H9 (cell line): ENCODE measurements at regions not wholly inside any gene's neighbourhood (a gene's known extent, or its start where the extent isn't known, plus 50 kb on each side); places are given as distances from the start of the nearest gene placed in this dataset.

Experiments
- DNase-seq: peaks from one replicate; pipeline ENCODE4 v3.0.0-alpha.2; 2017
- H2AFZ ChIP-seq: one replicate; pipeline ENCODE4 v1.6.1; 2013; ENCODE audit warnings: mild to moderate bottlenecking, low read length, control low read depth, moderate library complexity
- H2AK5ac ChIP-seq: 2 replicates; pipeline ENCODE4 v1.6.1; 2013; ENCODE audit warnings: low read length, control low read depth, mixed read lengths; ENCODE audit not compliant: insufficient read length
- H2BK120ac ChIP-seq: one replicate; pipeline ENCODE4 v1.6.1; 2013; ENCODE audit warnings: low read depth, mild to moderate bottlenecking, low read length, control low read depth, inconsistent platforms; ENCODE audit not compliant: poor library complexity, severe bottlenecking
- H2BK12ac ChIP-seq: 2 replicates; pipeline ENCODE4 v1.6.1; 2013; ENCODE audit warnings: low read length, control low read depth, mixed read lengths, low read depth; ENCODE audit not compliant: insufficient read length
- H2BK15ac ChIP-seq: 2 replicates; pipeline ENCODE4 v1.6.1; 2013; ENCODE audit warnings: low read depth, low read length, control low read depth
- H2BK20ac ChIP-seq: one replicate; pipeline ENCODE4 v1.6.1; 2013; ENCODE audit warnings: low read depth, mild to moderate bottlenecking, low read length, control low read depth, inconsistent platforms; ENCODE audit not compliant: poor library complexity, severe bottlenecking
- H2BK5ac ChIP-seq: 2 replicates; pipeline ENCODE4 v1.6.1; 2013; ENCODE audit warnings: low read length, control low read depth, mixed read lengths; ENCODE audit not compliant: insufficient read length
- H3K14ac ChIP-seq: 2 replicates; pipeline ENCODE4 v1.6.1; 2013; ENCODE audit warnings: low read length, control low read depth; ENCODE audit not compliant: insufficient read depth
- H3K18ac ChIP-seq: 2 replicates; pipeline ENCODE4 v1.6.1; 2013; ENCODE audit warnings: low read depth, mild to moderate bottlenecking, mixed read lengths, low read length, control low read depth; ENCODE audit not compliant: insufficient read length
- H3K23ac ChIP-seq: 2 replicates; pipeline ENCODE4 v1.6.1; 2013; ENCODE audit warnings: low read length, control low read depth, mixed read lengths, low read depth; ENCODE audit not compliant: insufficient read length
- H3K23me2 ChIP-seq: 2 replicates; pipeline ENCODE4 v1.6.1; 2013; ENCODE audit warnings: low read depth, mild to moderate bottlenecking, mixed read lengths, low read length, control low read depth; ENCODE audit not compliant: insufficient read length, poor library complexity, severe bottlenecking
- H3K27ac ChIP-seq: 2 replicates; pipeline ENCODE4 v1.5.1; 2013; ENCODE audit warnings: low read length, control low read depth, mixed read lengths, low read depth; ENCODE audit not compliant: insufficient read length
- H3K27me3 ChIP-seq: 2 replicates; pipeline ENCODE4 v1.6.1; 2013; ENCODE audit warnings: low read length, control low read depth, inconsistent platforms; ENCODE audit not compliant: insufficient read depth
- H3K4ac ChIP-seq: 2 replicates; pipeline ENCODE4 v1.6.1; 2013; ENCODE audit warnings: low read depth, mild to moderate bottlenecking, control low read depth, inconsistent platforms, low read length, moderate library complexity
- H3K4me1 ChIP-seq: 2 replicates; pipeline ENCODE4 v1.6.1; 2013; ENCODE audit warnings: low read length, control low read depth, inconsistent platforms; ENCODE audit not compliant: insufficient read depth
- H3K4me2 ChIP-seq: 2 replicates; pipeline ENCODE4 v1.6.1; 2013; ENCODE audit warnings: low read length, control low read depth, mixed read lengths; ENCODE audit not compliant: insufficient read length, insufficient read depth
- H3K56ac ChIP-seq: 2 replicates; pipeline ENCODE4 v1.6.1; 2013; ENCODE audit warnings: low read depth, mild to moderate bottlenecking, mixed read lengths, low read length, control low read depth; ENCODE audit not compliant: insufficient read length
- H3K79me1 ChIP-seq: 2 replicates; pipeline ENCODE4 v1.6.1; 2013; ENCODE audit warnings: low read depth, mild to moderate bottlenecking, moderate library complexity, low read length, control low read depth, inconsistent platforms; ENCODE audit not compliant: insufficient read depth, poor library complexity, severe bottlenecking
- H3K79me2 ChIP-seq: 2 replicates; pipeline ENCODE4 v1.6.1; 2013; ENCODE audit warnings: low read length, control low read depth, inconsistent platforms; ENCODE audit not compliant: insufficient read depth
- H3K9ac ChIP-seq: 2 replicates; pipeline ENCODE4 v1.6.1; 2013; ENCODE audit warnings: low read length, control low read depth, mixed read lengths; ENCODE audit not compliant: insufficient read length; ENCODE audit errors: extremely low read depth
- H3K9me3 ChIP-seq: one replicate; pipeline ENCODE4 v1.6.1; 2013; ENCODE audit warnings: low read depth, low read length, inconsistent platforms; ENCODE audit not compliant: control insufficient read depth
- H3T11ph ChIP-seq: one replicate; pipeline ENCODE4 v1.6.1; 2013; ENCODE audit warnings: mild to moderate bottlenecking, low read length, control low read depth, inconsistent platforms
- H4K20me1 ChIP-seq: one replicate; pipeline ENCODE4 v1.6.1; 2013; ENCODE audit not compliant: control insufficient read depth, insufficient read length, insufficient read depth
- H4K5ac ChIP-seq: 2 replicates; pipeline ENCODE4 v1.6.1; 2013; ENCODE audit warnings: low read depth, mild to moderate bottlenecking, mixed read lengths, low read length, control low read depth; ENCODE audit not compliant: insufficient read length
- H4K8ac ChIP-seq: replicated peaks from 2 replicates; pipeline ENCODE4 v1.6.1; 2013; ENCODE audit warnings: low read length, control low read depth, mixed read lengths, low read depth; ENCODE audit not compliant: insufficient read length
- H4K91ac ChIP-seq: 2 replicates; pipeline ENCODE4 v1.6.1; 2013; ENCODE audit warnings: low read depth, mild to moderate bottlenecking, moderate library complexity, mixed read lengths, low read length, control low read depth; ENCODE audit not compliant: insufficient read length
- H3K27ac Mint-ChIP-seq, 3 experiments: 2 replicates in 2 of 3; 3 replicates in 1 of 3; pipeline ENCODE4 v1.8.0; 2020 to 2021; ENCODE audit warnings: mixed read lengths in 3 of 3, mild to moderate bottlenecking in 1 of 3, moderate library complexity in 1 of 3
- H3K27me3 Mint-ChIP-seq: 2 replicates; pipeline ENCODE4 v1.8.0; 2021; ENCODE audit warnings: low read depth, mild to moderate bottlenecking, moderate library complexity, mixed read lengths
- H3K36me3 Mint-ChIP-seq, 3 experiments: 2 replicates in 2 of 3; 3 replicates in 1 of 3; pipeline ENCODE4 v1.8.0; 2020 to 2021; ENCODE audit warnings: low read depth in 3 of 3, mixed read lengths in 3 of 3; ENCODE audit not compliant: insufficient read depth in 1 of 3
- H3K4me1 Mint-ChIP-seq, 2 experiments: 2 replicates each; pipeline ENCODE4 v1.8.0; 2020; ENCODE audit warnings: mixed read lengths in 2 of 2
- H3K4me3 Mint-ChIP-seq, 2 experiments: 2 replicates in 1 of 2; 3 replicates in 1 of 2; pipeline ENCODE4 v1.8.0; 2020 to 2021; ENCODE audit warnings: mild to moderate bottlenecking in 2 of 2, mixed read lengths in 2 of 2, moderate library complexity in 1 of 2
- H3K9me3 Mint-ChIP-seq, 2 experiments: 2 replicates in 1 of 2; 3 replicates in 1 of 2; pipeline ENCODE4 v1.8.0; 2020; ENCODE audit warnings: mild to moderate bottlenecking in 2 of 2, mixed read lengths in 2 of 2, moderate library complexity in 1 of 2
- WGBS: extraction: QIAGEN DNeasy Blood & Tissue Kit; methylation state at CpG from one replicate; pipeline ENCODE4 v1.1.7; 2013; ENCODE audit warnings: missing lambda C conversion rate, low lambda C conversion rate, mixed read lengths; ENCODE audit not compliant: insufficient read length; ENCODE audit errors: extremely low coverage; 5-methylcytosine and 5-hydroxymethylcytosine counted together
- TF ChIP-seq, protein P1 (sequence below): fragments of 200-600 bp; sonication (generic); conservative IDR thresholded peaks from 3 replicates; pipeline ENCODE4 v1.8.0; 2021; ENCODE audit warnings: antibody characterized with exemption, mild to moderate bottlenecking

DNA sequence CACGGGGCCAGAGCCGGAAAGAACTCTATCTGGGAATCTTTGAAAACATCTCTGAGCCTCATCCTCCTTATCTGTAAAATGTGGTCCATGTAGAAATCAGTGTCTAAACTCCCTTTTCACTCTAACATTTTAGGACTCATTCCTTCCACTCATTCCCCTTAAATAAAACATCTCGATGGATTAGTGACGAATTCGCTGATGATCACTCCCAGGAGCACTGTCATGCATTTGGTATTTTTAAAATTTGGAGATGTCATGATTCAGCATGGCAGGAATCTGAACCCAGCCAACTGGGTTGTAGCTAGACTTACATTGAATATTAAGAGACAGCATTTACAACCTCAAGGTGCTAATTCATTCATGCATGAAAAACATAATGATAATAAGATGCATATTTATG lies 88.1 kb downstream of the SPANXN3 start:
- H3K27me3 Mint-ChIP-seq, result no peaks in the 10 kb centered on the region
- Histone ChIP-seq H3T11ph (no peak overlapping the region), H2BK20ac (no peak overlapping the region), H3K27me3 (no peaks in the 10 kb centered on the region), H3K56ac (no peak overlapping the region), H2BK15ac (no peak overlapping the region), H4K20me1 (no peaks in the 10 kb centered on the region), H2BK120ac (no peak overlapping the region), H3K79me1 (no peaks in the 10 kb centered on the region), H3K9me3 (no peaks in the 10 kb centered on the region), H3K9ac (no peak overlapping the region), H3K4me1 (no peaks in the 10 kb centered on the region), H4K91ac (no peak overlapping the region), H2AFZ (no peak overlapping the region), H4K5ac (no peak overlapping the region), H3K14ac (no peak overlapping the region), H3K4me2 (no peak overlapping the region), H3K27ac (no peak overlapping the region), H3K23me2 (no peaks in the 10 kb centered on the region), H4K8ac (no peak overlapping the region), H2AK5ac (no peak overlapping the region), H3K79me2 (no peaks in the 10 kb centered on the region), H3K4ac (no peak overlapping the region), H2BK12ac (no peak overlapping the region), H3K18ac (no peak overlapping the region), H3K23ac (no peak overlapping the region), H2BK5ac (no peak overlapping the region)
- no peaks in the 10 kb centered on the region; a peak in 1 of 7 replicates for H3K36me3 Mint-ChIP-seq
- H3K4me3 Mint-ChIP-seq, result no peak overlapping the region
- no peak for DNase-seq
- no peak overlapping the region for H3K27ac Mint-ChIP-seq
- H3K4me1 Mint-ChIP-seq, result no peaks in the 10 kb centered on the region
- no CpG with 5 or more reads among the region's 5 CpGs for whole genome bisulfite sequencing
- H3K9me3 Mint-ChIP-seq, result peaks cover 37 to 38% of the 10 kb centered on the region in 2 experiments
- TF ChIP-seq, protein P1, sequence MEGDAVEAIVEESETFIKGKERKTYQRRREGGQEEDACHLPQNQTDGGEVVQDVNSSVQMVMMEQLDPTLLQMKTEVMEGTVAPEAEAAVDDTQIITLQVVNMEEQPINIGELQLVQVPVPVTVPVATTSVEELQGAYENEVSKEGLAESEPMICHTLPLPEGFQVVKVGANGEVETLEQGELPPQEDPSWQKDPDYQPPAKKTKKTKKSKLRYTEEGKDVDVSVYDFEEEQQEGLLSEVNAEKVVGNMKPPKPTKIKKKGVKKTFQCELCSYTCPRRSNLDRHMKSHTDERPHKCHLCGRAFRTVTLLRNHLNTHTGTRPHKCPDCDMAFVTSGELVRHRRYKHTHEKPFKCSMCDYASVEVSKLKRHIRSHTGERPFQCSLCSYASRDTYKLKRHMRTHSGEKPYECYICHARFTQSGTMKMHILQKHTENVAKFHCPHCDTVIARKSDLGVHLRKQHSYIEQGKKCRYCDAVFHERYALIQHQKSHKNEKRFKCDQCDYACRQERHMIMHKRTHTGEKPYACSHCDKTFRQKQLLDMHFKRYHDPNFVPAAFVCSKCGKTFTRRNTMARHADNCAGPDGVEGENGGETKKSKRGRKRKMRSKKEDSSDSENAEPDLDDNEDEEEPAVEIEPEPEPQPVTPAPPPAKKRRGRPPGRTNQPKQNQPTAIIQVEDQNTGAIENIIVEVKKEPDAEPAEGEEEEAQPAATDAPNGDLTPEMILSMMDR, result no peak
